Skeletal muscle cell (primary cell): ENCODE measurements at regions not wholly inside any gene's neighbourhood (a gene's known extent, or its start where the extent isn't known, plus 50 kb on each side); places are given as distances from the start of the nearest gene placed in this dataset.

ENCODE experiments used
- DNase-seq: peaks from one replicate; pipeline ENCODE4 v3.0.0-alpha.2; 2010; ENCODE audit warnings: low read depth
- H3K4me3 ChIP-seq: 2 replicates; pipeline ENCODE4 v1.5.1; 2011; ENCODE audit warnings: low read depth, mild to moderate bottlenecking, control low read depth, low read length, moderate library complexity

- no peak for DNase-seq
- H3K4me3 ChIP-seq = no peak overlapping the region
Observed at GRCh38 chr20:60727425-60727824, 524.6 kb upstream of the CDH4 start.

DNA sequence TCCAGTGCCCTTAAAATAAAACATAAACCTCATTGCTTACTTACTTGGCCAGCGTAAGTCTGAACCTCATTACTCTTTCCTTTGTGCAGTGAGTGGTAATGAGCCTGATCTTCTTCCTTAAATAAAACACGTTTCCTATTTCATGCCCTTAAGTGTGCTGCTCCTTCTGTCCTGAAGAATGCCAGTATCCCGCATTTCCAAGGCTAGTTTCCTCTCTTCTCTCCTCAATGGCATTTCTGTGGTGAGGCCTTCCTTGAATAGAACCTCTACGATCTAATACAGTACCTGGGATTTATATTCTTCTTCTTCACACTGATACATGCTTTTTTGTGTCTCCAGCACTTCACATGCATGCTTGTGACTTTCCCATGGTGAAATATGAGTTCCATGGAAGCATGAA lies 523.4 kb upstream of the CDH4 start:
- no peak for DNase-seq
- no peak overlapping the region for H3K4me3 ChIP-seq

DNA sequence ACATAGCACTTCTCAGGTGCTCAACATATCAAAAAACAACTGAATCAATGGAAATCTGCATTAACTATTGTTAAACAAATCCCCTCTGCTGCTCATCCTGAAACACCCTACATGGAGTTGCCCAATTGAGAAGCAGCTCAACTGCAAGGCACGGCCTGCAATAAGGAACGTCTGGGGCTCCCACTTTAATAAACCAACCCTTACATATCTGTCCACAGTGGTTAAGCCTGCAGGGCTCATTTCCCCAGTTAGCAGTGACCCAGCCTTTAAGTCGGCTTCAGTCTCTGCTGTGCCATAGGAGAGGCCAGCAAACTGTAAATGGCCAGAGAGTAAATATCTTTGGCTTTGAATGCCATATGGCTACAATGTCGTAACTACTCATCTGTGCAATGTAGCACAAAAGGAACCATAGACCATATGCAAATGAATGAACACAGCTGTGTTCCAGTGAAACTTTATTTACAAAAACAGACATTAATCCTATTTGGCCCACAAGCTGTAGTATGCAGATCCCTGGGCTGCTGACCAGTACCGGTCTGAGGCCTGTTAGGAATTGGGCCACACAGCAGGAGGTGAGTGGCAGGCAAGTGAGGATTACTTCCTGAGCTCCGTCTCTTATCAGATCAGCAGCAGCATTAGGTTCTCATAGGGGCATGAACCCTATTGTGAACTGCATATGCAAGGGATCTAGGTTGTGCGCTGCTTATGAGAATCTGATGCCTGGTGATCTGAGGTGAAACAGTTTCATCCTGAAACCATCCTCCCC lies 522.7 kb upstream of the CDH4 start:
- no peak for DNase-seq
- H3K4me3 ChIP-seq = no peak overlapping the region

DNA sequence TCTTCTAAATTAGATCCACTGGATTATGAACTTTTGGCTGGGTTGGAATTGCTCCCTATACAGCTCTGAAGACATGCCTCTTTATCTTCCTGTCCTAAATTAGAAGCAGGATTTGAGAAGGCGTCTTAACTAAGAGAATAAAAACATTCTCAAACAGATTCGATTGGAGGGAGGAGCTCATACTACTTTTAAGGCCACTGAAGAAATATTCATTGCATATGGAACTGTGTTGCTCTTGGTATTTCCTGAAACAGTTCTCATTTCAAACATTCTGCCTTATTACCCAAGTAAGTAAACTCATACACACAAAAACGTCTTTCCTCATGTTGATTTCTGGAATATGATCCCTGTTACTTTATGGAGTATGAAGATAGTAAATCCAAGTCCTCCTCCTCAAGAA lies 519.7 kb upstream of the CDH4 start:
- H3K4me3 ChIP-seq = no peak overlapping the region
- DNase-seq = no peak

DNA sequence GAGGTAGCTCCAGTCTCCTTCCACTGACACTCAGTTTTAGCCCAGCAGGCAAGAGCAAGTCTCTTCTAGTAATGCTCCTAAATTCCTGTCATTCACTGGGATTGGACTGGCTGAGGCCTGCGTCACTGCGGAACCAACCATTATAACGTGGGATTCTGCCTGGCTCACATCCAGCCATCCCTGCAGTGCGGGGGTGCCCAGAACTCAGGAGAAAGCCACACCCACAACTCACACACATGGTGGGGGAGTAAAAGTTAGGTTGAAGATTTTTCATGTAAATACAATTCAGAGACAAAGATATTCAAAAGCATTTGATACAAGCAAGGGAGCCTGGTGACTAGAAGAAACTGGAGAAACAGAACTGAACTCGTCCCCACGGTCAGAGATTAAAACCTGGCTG lies 504.0 kb upstream of the CDH4 start:
- DNase-seq = no peak
- no peak overlapping the region for H3K4me3 ChIP-seq

- DNase-seq = no peak
- no peak overlapping the region for H3K4me3 ChIP-seq
Observed at GRCh38 chr20:60749804-60750602, 502.1 kb upstream of the CDH4 start.

GRCh38 chr20:60750909-60751308 lies 501.2 kb upstream of the CDH4 start:
- DNase-seq = no peak
- H3K4me3 ChIP-seq = no peak overlapping the region

GRCh38 chr20:60751826-60752225 lies 500.2 kb upstream of the CDH4 start:
- no peak overlapping the region for H3K4me3 ChIP-seq
- DNase-seq = no peak

DNA sequence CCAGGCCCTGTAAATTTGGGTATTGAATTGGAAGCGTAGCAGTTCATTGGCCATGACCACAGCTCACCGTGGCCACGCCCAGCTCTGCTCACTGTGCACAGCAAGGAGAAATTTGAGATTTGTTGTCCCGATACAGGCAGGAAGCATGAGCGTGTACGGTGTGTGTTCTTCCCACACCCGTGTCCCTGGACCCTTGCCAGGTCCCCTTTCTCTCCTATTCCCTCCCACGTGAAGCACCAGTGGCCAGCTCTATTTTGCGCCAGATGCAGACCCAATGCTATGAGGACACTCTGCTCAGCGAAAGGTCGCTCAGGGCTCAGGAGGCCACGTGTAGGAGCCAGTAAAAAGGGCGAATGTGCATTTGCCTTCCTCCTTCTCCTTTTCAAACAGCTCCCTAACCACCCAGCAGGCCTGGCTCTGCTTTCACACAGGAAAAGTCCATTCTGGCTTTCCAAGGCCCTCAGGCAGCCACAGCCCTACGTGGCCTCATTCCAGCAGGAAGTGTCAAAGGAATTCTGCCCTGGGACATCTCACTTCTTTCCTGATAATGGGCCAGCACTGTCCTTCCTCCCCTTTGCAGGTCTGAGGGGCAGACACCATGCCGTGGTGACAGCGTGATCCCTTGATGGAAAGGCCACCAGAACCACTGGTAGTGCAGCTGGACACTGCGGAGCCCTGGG lies 499.2 kb upstream of the CDH4 start:
- DNase-seq = no peak
- H3K4me3 ChIP-seq = no peak overlapping the region

DNA sequence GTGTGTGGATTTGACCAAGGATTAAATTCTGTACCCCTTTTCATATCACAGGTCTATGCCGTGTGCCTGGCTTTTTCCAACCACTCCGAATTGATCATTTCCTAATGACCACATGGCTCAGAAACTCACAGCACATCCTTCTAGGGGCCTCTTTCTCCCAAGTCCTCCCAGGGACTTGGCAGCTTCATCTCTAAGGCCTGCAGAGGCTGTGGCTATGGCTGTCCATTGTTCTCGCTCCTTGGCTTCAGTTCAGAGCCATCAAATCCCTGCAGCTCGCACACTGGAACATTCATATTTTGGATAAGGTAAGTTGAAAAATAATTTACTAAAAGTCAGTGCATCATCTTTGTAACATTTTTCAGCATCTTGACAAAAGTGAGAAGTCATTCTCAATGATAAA lies 497.2 kb upstream of the CDH4 start:
- no peak overlapping the region for H3K4me3 ChIP-seq

DNA sequence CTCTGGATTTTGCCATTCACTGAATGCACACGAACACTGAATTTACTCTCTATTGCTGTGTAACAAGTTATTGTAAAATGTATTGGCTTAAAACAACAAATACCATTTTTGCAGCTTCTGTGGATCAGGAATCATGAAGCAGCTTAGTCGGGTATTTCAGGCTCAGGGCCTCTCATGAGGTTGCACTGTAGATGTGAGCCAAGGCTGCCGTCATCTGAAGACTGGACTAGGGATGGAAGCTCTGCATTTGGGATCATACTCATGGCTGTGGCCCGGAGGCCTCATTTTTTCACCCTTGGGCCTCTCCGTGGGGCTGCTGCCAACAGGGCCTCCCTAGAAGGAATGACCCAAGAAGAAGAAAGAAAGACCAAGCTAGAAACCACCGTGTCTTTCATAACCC lies 492.4 kb upstream of the CDH4 start:
- H3K4me3 ChIP-seq = no peak overlapping the region
- DNase-seq = no peak

More for the DNA sequence above, 497.2 kb upstream of the CDH4 start:
- no peak for DNase-seq

- H3K4me3 ChIP-seq = no peak overlapping the region
- DNase-seq = no peak
Observed at GRCh38 chr20:60760256-60761000, 491.6 kb upstream of the CDH4 start.

DNA sequence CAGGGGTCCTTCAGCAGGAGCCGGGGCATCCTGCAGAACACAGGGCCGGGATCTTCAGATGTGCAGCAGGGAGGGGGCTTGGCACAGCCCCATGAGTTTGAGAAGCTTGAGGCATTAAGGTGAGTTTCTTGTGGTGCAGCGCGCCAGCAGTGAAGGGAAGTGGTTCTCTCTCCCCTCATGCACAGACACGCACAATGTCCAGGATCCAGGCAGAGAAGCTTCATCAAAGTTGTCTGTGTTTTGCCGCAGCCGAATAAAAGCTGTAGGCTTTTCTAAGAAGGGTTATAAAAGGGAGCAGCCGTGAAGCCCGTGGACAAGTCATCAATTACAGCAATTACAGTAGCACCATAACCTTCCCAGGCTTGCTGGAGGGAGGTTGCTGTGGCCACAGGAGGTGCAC lies 491.0 kb upstream of the CDH4 start:
- no peak for DNase-seq

DNA sequence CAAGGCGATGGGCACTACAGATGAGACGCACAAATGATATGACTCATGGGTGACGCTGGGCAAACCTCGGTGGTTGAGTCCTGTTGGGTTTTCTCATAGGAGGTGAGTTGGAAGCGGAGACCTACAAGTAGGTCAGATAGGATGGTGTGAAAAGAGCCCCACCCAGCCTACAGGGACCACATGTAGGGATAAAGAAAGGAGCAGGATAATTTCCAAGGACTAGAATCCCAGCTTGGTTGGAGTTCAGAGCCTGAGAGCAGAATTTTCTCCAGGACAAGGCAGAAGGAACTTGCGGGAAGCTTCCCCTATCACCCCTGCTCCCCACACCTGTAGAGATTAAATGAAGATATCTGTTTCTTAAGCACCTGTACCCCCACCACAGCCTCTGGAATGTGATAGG lies 489.7 kb upstream of the CDH4 start:
- no peak overlapping the region for H3K4me3 ChIP-seq
- DNase-seq = no peak

More for the DNA sequence above, 491.0 kb upstream of the CDH4 start:
- no peak overlapping the region for H3K4me3 ChIP-seq

GRCh38 chr20:60764328-60764727 lies 487.7 kb upstream of the CDH4 start:
- DNase-seq = no peak
- no peak overlapping the region for H3K4me3 ChIP-seq

DNA sequence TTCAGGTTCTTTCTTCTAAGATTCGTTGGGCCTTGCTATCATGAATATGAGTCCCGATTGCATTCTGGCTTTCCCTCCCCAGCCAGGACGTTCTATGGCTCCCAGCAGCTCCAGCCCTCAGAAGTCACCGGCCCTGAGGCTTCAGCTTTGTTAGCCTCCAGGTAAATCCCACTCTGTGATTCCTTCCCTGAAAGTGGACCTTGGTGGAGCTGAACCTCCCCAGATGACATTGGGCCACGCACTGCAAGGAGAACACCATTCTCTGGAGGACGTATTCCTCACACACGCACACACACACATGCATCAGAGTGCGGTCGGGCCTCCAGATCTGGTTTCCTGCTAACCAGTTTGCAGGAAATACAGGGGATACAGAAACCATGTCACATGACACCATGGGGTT lies 487.3 kb upstream of the CDH4 start:
- DNase-seq = no peak
- no peak overlapping the region for H3K4me3 ChIP-seq

DNA sequence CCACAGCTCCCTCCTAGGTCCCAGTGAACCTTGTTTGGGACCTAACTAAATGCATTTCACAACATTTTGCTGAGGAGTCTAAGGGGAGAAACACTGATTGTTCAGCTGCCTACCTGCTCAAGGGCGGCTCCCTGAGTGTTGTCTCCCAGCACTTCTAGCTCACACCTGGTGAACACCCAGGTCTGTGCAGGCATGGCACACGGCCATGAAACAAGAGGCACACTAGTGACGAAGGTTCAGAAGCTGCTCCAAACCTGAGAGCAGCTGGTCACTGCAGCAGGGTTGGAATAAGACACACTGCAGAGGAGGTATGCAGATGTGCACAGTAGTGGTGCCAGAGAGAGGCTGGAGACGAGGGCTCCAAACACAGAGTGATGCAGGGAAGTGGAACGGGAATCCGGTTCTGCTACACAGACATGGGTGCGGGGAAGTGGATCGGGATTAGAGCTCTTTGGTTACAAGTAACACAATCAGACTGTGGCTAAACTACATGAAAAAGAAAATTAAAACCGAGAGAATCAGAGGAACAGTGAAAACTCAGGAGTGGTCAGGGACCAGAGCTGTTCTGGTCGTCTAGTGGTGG lies 486.1 kb upstream of the CDH4 start:
- no peak for DNase-seq
- no peak overlapping the region for H3K4me3 ChIP-seq

DNA sequence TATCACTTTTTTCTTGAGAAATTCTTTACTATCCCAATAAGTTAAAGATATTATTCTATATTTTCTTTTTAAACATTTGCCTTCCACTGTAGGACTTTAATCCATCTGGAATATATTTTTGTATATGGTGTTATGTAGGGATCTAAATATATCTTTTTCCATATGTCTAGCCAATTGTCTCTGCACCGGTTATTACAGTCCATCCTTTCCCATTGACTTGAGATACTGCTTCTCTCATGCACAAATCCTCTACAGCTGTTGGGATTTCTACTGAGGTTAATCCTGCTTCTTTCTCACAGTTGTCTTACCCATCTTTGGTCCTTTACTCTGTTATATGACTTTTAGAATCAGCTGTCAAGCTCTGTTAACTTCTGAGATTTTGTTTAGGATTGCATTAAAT lies 483.8 kb upstream of the CDH4 start:
- no peak for DNase-seq
- H3K4me3 ChIP-seq = no peak overlapping the region

DNA sequence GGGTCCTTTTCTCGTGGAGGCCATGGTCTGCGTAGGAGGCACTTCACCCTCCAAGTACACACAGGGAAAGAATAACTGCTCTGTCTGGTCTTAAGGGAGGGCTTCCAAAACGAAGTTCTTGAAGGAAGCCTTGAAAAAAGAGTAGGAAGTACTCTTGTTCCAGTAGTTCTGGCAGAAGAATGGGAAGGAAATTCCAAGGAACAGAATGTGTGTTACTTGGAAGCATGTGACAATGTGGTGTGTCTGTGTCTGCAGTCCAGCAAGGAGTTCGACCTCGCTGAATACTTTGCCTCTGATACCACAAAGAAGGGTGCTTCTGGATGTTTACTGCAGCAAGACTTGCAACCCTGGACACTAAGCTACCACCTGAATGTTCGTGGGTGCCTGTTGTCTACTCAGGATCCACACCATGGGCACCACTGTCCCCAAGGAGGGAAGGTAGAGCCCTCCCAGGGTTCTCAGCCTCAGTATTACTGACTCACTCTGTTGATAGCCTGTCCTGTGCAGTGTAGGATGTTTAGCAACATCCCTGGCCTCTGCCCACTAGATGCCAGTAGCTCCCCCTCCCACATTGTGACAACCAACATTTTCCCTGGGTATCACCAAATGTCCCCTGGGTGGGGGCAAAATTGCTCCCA lies 471.6 kb upstream of the CDH4 start:
- no peak overlapping the region for H3K4me3 ChIP-seq
- DNase-seq = no peak
